H9 (cell line): ENCODE measurements at regions not wholly inside any gene's neighbourhood (a gene's known extent, or its start where the extent isn't known, plus 50 kb on each side); places are given as distances from the start of the nearest gene placed in this dataset.

ENCODE experiments used
- DNase-seq: peaks from one replicate; pipeline ENCODE4 v3.0.0-alpha.2; 2017
- H2AFZ ChIP-seq: one replicate; pipeline ENCODE4 v1.6.1; 2013; ENCODE audit warnings: mild to moderate bottlenecking, low read length, control low read depth, moderate library complexity
- H2AK5ac ChIP-seq: 2 replicates; pipeline ENCODE4 v1.6.1; 2013; ENCODE audit warnings: low read length, control low read depth, mixed read lengths; ENCODE audit not compliant: insufficient read length
- H2BK120ac ChIP-seq: one replicate; pipeline ENCODE4 v1.6.1; 2013; ENCODE audit warnings: low read depth, mild to moderate bottlenecking, low read length, control low read depth, inconsistent platforms; ENCODE audit not compliant: poor library complexity, severe bottlenecking
- H2BK12ac ChIP-seq: 2 replicates; pipeline ENCODE4 v1.6.1; 2013; ENCODE audit warnings: low read length, control low read depth, mixed read lengths, low read depth; ENCODE audit not compliant: insufficient read length
- H2BK15ac ChIP-seq: 2 replicates; pipeline ENCODE4 v1.6.1; 2013; ENCODE audit warnings: low read depth, low read length, control low read depth
- H2BK20ac ChIP-seq: one replicate; pipeline ENCODE4 v1.6.1; 2013; ENCODE audit warnings: low read depth, mild to moderate bottlenecking, low read length, control low read depth, inconsistent platforms; ENCODE audit not compliant: poor library complexity, severe bottlenecking
- H2BK5ac ChIP-seq: 2 replicates; pipeline ENCODE4 v1.6.1; 2013; ENCODE audit warnings: low read length, control low read depth, mixed read lengths; ENCODE audit not compliant: insufficient read length
- H3K14ac ChIP-seq: 2 replicates; pipeline ENCODE4 v1.6.1; 2013; ENCODE audit warnings: low read length, control low read depth; ENCODE audit not compliant: insufficient read depth
- H3K18ac ChIP-seq: 2 replicates; pipeline ENCODE4 v1.6.1; 2013; ENCODE audit warnings: low read depth, mild to moderate bottlenecking, mixed read lengths, low read length, control low read depth; ENCODE audit not compliant: insufficient read length
- H3K23ac ChIP-seq: 2 replicates; pipeline ENCODE4 v1.6.1; 2013; ENCODE audit warnings: low read length, control low read depth, mixed read lengths, low read depth; ENCODE audit not compliant: insufficient read length
- H3K23me2 ChIP-seq: 2 replicates; pipeline ENCODE4 v1.6.1; 2013; ENCODE audit warnings: low read depth, mild to moderate bottlenecking, mixed read lengths, low read length, control low read depth; ENCODE audit not compliant: insufficient read length, poor library complexity, severe bottlenecking
- H3K27ac ChIP-seq: 2 replicates; pipeline ENCODE4 v1.5.1; 2013; ENCODE audit warnings: low read length, control low read depth, mixed read lengths, low read depth; ENCODE audit not compliant: insufficient read length
- H3K27me3 ChIP-seq: 2 replicates; pipeline ENCODE4 v1.6.1; 2013; ENCODE audit warnings: low read length, control low read depth, inconsistent platforms; ENCODE audit not compliant: insufficient read depth
- H3K4ac ChIP-seq: 2 replicates; pipeline ENCODE4 v1.6.1; 2013; ENCODE audit warnings: low read depth, mild to moderate bottlenecking, control low read depth, inconsistent platforms, low read length, moderate library complexity
- H3K4me1 ChIP-seq: 2 replicates; pipeline ENCODE4 v1.6.1; 2013; ENCODE audit warnings: low read length, control low read depth, inconsistent platforms; ENCODE audit not compliant: insufficient read depth
- H3K4me2 ChIP-seq: 2 replicates; pipeline ENCODE4 v1.6.1; 2013; ENCODE audit warnings: low read length, control low read depth, mixed read lengths; ENCODE audit not compliant: insufficient read length, insufficient read depth
- H3K56ac ChIP-seq: 2 replicates; pipeline ENCODE4 v1.6.1; 2013; ENCODE audit warnings: low read depth, mild to moderate bottlenecking, mixed read lengths, low read length, control low read depth; ENCODE audit not compliant: insufficient read length
- H3K79me1 ChIP-seq: 2 replicates; pipeline ENCODE4 v1.6.1; 2013; ENCODE audit warnings: low read depth, mild to moderate bottlenecking, moderate library complexity, low read length, control low read depth, inconsistent platforms; ENCODE audit not compliant: insufficient read depth, poor library complexity, severe bottlenecking
- H3K79me2 ChIP-seq: 2 replicates; pipeline ENCODE4 v1.6.1; 2013; ENCODE audit warnings: low read length, control low read depth, inconsistent platforms; ENCODE audit not compliant: insufficient read depth
- H3K9ac ChIP-seq: 2 replicates; pipeline ENCODE4 v1.6.1; 2013; ENCODE audit warnings: low read length, control low read depth, mixed read lengths; ENCODE audit not compliant: insufficient read length; ENCODE audit errors: extremely low read depth
- H3K9me3 ChIP-seq: one replicate; pipeline ENCODE4 v1.6.1; 2013; ENCODE audit warnings: low read depth, low read length, inconsistent platforms; ENCODE audit not compliant: control insufficient read depth
- H3T11ph ChIP-seq: one replicate; pipeline ENCODE4 v1.6.1; 2013; ENCODE audit warnings: mild to moderate bottlenecking, low read length, control low read depth, inconsistent platforms
- H4K20me1 ChIP-seq: one replicate; pipeline ENCODE4 v1.6.1; 2013; ENCODE audit not compliant: control insufficient read depth, insufficient read length, insufficient read depth
- H4K5ac ChIP-seq: 2 replicates; pipeline ENCODE4 v1.6.1; 2013; ENCODE audit warnings: low read depth, mild to moderate bottlenecking, mixed read lengths, low read length, control low read depth; ENCODE audit not compliant: insufficient read length
- H4K8ac ChIP-seq: replicated peaks from 2 replicates; pipeline ENCODE4 v1.6.1; 2013; ENCODE audit warnings: low read length, control low read depth, mixed read lengths, low read depth; ENCODE audit not compliant: insufficient read length
- H4K91ac ChIP-seq: 2 replicates; pipeline ENCODE4 v1.6.1; 2013; ENCODE audit warnings: low read depth, mild to moderate bottlenecking, moderate library complexity, mixed read lengths, low read length, control low read depth; ENCODE audit not compliant: insufficient read length
- H3K27ac Mint-ChIP-seq, 3 experiments: 2 replicates in 2 of 3; 3 replicates in 1 of 3; pipeline ENCODE4 v1.8.0; 2020 to 2021; ENCODE audit warnings: mixed read lengths in 3 of 3, mild to moderate bottlenecking in 1 of 3, moderate library complexity in 1 of 3
- H3K27me3 Mint-ChIP-seq: 2 replicates; pipeline ENCODE4 v1.8.0; 2021; ENCODE audit warnings: low read depth, mild to moderate bottlenecking, moderate library complexity, mixed read lengths
- H3K36me3 Mint-ChIP-seq, 3 experiments: 2 replicates in 2 of 3; 3 replicates in 1 of 3; pipeline ENCODE4 v1.8.0; 2020 to 2021; ENCODE audit warnings: low read depth in 3 of 3, mixed read lengths in 3 of 3; ENCODE audit not compliant: insufficient read depth in 1 of 3
- H3K4me1 Mint-ChIP-seq, 2 experiments: 2 replicates each; pipeline ENCODE4 v1.8.0; 2020; ENCODE audit warnings: mixed read lengths in 2 of 2
- H3K4me3 Mint-ChIP-seq, 2 experiments: 2 replicates in 1 of 2; 3 replicates in 1 of 2; pipeline ENCODE4 v1.8.0; 2020 to 2021; ENCODE audit warnings: mild to moderate bottlenecking in 2 of 2, mixed read lengths in 2 of 2, moderate library complexity in 1 of 2
- H3K9me3 Mint-ChIP-seq, 2 experiments: 2 replicates in 1 of 2; 3 replicates in 1 of 2; pipeline ENCODE4 v1.8.0; 2020; ENCODE audit warnings: mild to moderate bottlenecking in 2 of 2, mixed read lengths in 2 of 2, moderate library complexity in 1 of 2
- CTCF ChIP-seq: fragments of 200-600 bp; sonication (generic); conservative IDR thresholded peaks from 3 replicates; pipeline ENCODE4 v1.8.0; 2021; ENCODE audit warnings: antibody characterized with exemption, mild to moderate bottlenecking
- WGBS: extraction: QIAGEN DNeasy Blood & Tissue Kit; methylation state at CpG from one replicate; pipeline ENCODE4 v1.1.7; 2013; ENCODE audit warnings: missing lambda C conversion rate, low lambda C conversion rate, mixed read lengths; ENCODE audit not compliant: insufficient read length; ENCODE audit errors: extremely low coverage; 5-methylcytosine and 5-hydroxymethylcytosine counted together

- H2BK15ac ChIP-seq = no peak overlapping the region
- WGBS = no CpG with 5 or more reads among the region's 2 CpGs
- no peaks in the 10 kb centered on the region for H3K79me2 ChIP-seq
- Mint-ChIP-seq H3K4me3 (no peak overlapping the region), H3K4me1 (no peaks in the 10 kb centered on the region), H3K36me3 (no peaks in the 10 kb centered on the region), H3K9me3 (no peaks in the 10 kb centered on the region), H3K27ac (no peak overlapping the region), H3K27me3 (no peaks in the 10 kb centered on the region)
- H2BK20ac ChIP-seq = no peak overlapping the region
- no peak overlapping the region for H3K14ac ChIP-seq
- H2BK120ac ChIP-seq = no peak overlapping the region
- H4K8ac ChIP-seq = no peak overlapping the region
- no peak overlapping the region for H4K5ac ChIP-seq
- H4K91ac ChIP-seq = no peak overlapping the region
- H2AK5ac ChIP-seq = no peak overlapping the region
- no peaks in the 10 kb centered on the region for H4K20me1 ChIP-seq
- no peak overlapping the region for H3K4ac ChIP-seq
- no peak overlapping the region for H3K18ac ChIP-seq
- no peak overlapping the region for H3K27ac ChIP-seq
- no peak overlapping the region for H2BK12ac ChIP-seq
- H3K4me1 ChIP-seq = no peaks in the 10 kb centered on the region
- H2AFZ ChIP-seq = no peak overlapping the region
- H3K56ac ChIP-seq = no peak overlapping the region
- H3T11ph ChIP-seq = no peak overlapping the region
- no peaks in the 10 kb centered on the region for H3K27me3 ChIP-seq
- no peak overlapping the region for H2BK5ac ChIP-seq
- no peak for TF ChIP-seq CTCF
- no peaks in the 10 kb centered on the region for H3K9me3 ChIP-seq
- H3K23ac ChIP-seq = no peak overlapping the region
- no peaks in the 10 kb centered on the region for H3K79me1 ChIP-seq
- no peak overlapping the region for H3K4me2 ChIP-seq
- no peak for DNase-seq
- no peaks in the 10 kb centered on the region for H3K23me2 ChIP-seq
- no peak overlapping the region for H3K9ac ChIP-seq
These were observed 89.8 kb upstream of the MED13 start for GRCh38 chr17:62154909-62155308.
